ENCODE measurements at regions not wholly inside any gene's neighbourhood (a gene's known extent, or its start where the extent isn't known, plus 50 kb on each side); places are given as distances from the start of the nearest gene placed in this dataset.

- TF ChIP-seq EGR1 (IDR thresholded peaks at IDR 0.05; ENCODE audit: borderline replicate concordance, low read depth, low read length), result no peak
- TF ChIP-seq TAF1 (IDR thresholded peaks at IDR 0.05; ENCODE audit: low read depth, low read length), result no peak
- TF ChIP-seq CTCF (IDR thresholded peaks at IDR 0.05; ENCODE audit: control extremely low read depth in 1 of 3, insufficient read depth in 1 of 3, low read depth in 1 of 3, low read length in 3 of 3), result no peak
- TF ChIP-seq BRCA1 (IDR thresholded peaks at IDR 0.05; ENCODE audit: low read depth, low read length), result no peak
- TF ChIP-seq MAX (IDR thresholded peaks at IDR 0.05), result no peak
- TF ChIP-seq GABPA (IDR thresholded peaks at IDR 0.05; ENCODE audit: borderline replicate concordance, insufficient read depth, low read length), result no peak
- no peak for TF ChIP-seq JUND (IDR thresholded peaks at IDR 0.05; ENCODE audit: low read length)
Measured at GRCh38 chr15:38029736-38030135, 95.3 kb downstream of the TMCO5A start.
